ENCODE measurements at regions not wholly inside any gene's neighbourhood (a gene's known extent, or its start where the extent isn't known, plus 50 kb on each side); places are given as distances from the start of the nearest gene placed in this dataset.

DNA sequence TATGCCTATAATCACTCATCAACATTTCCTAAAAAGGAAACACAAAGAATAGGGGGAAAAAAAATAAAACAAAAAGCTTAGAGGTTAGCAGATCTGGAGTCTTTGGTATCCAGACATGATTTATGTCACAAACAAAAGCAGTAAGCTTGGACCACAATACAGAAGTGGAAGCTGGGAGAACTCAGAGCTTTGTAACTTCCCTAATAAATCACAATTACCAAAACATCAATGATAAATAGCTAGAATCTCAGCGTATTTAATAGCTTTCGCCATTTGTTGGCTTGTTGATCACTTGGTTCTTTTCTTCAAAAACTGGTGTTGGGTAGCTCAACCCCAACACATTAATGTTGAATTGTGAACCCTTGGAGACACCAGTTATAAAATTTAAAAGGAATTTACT lies 392.5 kb downstream of the IRS1 start:
- H3K27ac ChIP-seq (ENCODE audit: low read depth, low read length, poor library complexity, severe bottlenecking), result no peak overlapping the region
- no peak for DNase-seq (ENCODE audit: low spot score)
- no peaks in the 10 kb centered on the region for H3K9me3 ChIP-seq (ENCODE audit: low read depth, low read length, poor library complexity, severe bottlenecking)
- ChIA-PET POLR2A (ENCODE audit: low non-redundant PET) (no interaction called here), CTCF (no interaction called here)
- no TSS peak for BruUV-seq (replicated peaks)
- intact Hi-C loops (cut with micrococcal nuclease; ENCODE audit: unreplicated experiment), result no loop called here
- H3K4me1 ChIP-seq (ENCODE audit: insufficient read depth, low read length, poor library complexity, severe bottlenecking), result peaks cover 30% of the 10 kb centered on the region
- no peaks in the 10 kb centered on the region for H3K27me3 ChIP-seq (replicated peaks; ENCODE audit: insufficient read depth, low read depth, low read length, poor library complexity)
- no peak for TF ChIP-seq EZH2 (IDR thresholded peaks at IDR 0.05; ENCODE audit: borderline replicate concordance, low read depth, low read length, poor library complexity, severe bottlenecking)
- TF ChIP-seq, protein P1, sequence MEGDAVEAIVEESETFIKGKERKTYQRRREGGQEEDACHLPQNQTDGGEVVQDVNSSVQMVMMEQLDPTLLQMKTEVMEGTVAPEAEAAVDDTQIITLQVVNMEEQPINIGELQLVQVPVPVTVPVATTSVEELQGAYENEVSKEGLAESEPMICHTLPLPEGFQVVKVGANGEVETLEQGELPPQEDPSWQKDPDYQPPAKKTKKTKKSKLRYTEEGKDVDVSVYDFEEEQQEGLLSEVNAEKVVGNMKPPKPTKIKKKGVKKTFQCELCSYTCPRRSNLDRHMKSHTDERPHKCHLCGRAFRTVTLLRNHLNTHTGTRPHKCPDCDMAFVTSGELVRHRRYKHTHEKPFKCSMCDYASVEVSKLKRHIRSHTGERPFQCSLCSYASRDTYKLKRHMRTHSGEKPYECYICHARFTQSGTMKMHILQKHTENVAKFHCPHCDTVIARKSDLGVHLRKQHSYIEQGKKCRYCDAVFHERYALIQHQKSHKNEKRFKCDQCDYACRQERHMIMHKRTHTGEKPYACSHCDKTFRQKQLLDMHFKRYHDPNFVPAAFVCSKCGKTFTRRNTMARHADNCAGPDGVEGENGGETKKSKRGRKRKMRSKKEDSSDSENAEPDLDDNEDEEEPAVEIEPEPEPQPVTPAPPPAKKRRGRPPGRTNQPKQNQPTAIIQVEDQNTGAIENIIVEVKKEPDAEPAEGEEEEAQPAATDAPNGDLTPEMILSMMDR (conservative IDR thresholded peaks at IDR 0.05; ENCODE audit: low read depth, low read length), result no peak
- no peak overlapping the region for H3K4me3 ChIP-seq (ENCODE audit: low read depth, low read length, poor library complexity, severe bottlenecking)
- no peaks in the 10 kb centered on the region for H3K36me3 ChIP-seq (ENCODE audit: insufficient read depth, low read length, poor library complexity, severe bottlenecking)

DNA sequence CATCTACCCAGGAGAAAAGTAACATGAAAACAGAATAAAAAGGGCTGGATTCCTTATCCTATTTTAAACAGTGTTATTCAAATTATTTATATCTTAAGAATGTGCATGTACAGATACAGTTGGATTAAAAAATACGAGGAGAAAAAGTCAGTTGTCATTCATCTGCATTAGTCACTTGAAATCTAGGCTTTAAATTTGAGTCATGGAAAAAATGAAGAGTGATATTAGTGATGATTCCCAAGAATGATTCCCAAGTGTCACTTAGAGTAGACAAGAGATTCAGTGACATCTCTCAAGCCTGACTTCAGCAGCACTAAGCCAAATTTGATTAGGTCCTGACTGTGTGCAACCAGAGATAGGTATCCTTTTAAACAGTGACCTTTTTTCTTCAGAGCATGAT lies 394.2 kb downstream of the IRS1 start:
- no TSS peak for BruUV-seq (replicated peaks)
- no peak for DNase-seq (ENCODE audit: low spot score)
- Histone ChIP-seq H3K27me3 (replicated peaks; ENCODE audit: insufficient read depth, low read depth, low read length, poor library complexity) (no peaks in the 10 kb centered on the region), H3K9me3 (ENCODE audit: low read depth, low read length, poor library complexity, severe bottlenecking) (no peaks in the 10 kb centered on the region), H3K4me1 (ENCODE audit: insufficient read depth, low read length, poor library complexity, severe bottlenecking) (peaks cover 30% of the 10 kb centered on the region), H3K27ac (ENCODE audit: low read depth, low read length, poor library complexity, severe bottlenecking) (no peak overlapping the region), H3K4me3 (ENCODE audit: low read depth, low read length, poor library complexity, severe bottlenecking) (no peak overlapping the region), H3K36me3 (ENCODE audit: insufficient read depth, low read length, poor library complexity, severe bottlenecking) (no peaks in the 10 kb centered on the region)
- ChIA-PET POLR2A (ENCODE audit: low non-redundant PET) (no interaction called here), CTCF (no interaction called here)
- intact Hi-C loops (cut with micrococcal nuclease; ENCODE audit: unreplicated experiment), result no loop called here
- TF ChIP-seq, protein P1 (conservative IDR thresholded peaks at IDR 0.05; ENCODE audit: low read depth, low read length), result no peak
- TF ChIP-seq EZH2 (IDR thresholded peaks at IDR 0.05; ENCODE audit: borderline replicate concordance, low read depth, low read length, poor library complexity, severe bottlenecking), result no peak

DNA sequence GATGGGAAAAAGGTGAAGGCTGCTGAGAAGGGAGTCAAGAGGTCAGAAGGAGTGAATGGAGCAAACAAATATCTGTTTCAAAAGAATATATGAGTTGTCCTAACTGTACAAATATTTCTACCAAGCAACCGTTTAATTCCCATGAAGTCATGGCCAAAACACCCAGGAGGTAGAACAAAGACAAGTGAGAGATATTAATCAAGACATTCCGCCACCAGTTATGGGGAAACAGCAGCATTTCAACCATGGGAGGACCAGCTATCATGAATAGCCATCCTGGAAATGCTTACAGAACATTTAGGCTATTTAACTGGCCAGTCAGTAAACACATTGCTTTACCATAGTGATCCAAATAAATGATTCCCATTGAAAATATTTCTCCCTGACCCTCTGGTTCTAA lies 396.3 kb downstream of the IRS1 start:
- CTCF ChIA-PET, result no interaction called here
- H3K36me3 ChIP-seq (ENCODE audit: insufficient read depth, low read length, poor library complexity, severe bottlenecking), result no peaks in the 10 kb centered on the region
- H3K27me3 ChIP-seq (replicated peaks; ENCODE audit: insufficient read depth, low read depth, low read length, poor library complexity), result no peaks in the 10 kb centered on the region
- intact Hi-C loops (cut with micrococcal nuclease; ENCODE audit: unreplicated experiment), result no loop called here
- POLR2A ChIA-PET (ENCODE audit: low non-redundant PET), result no interaction called here
- H3K9me3 ChIP-seq (ENCODE audit: low read depth, low read length, poor library complexity, severe bottlenecking), result no peaks in the 10 kb centered on the region
- H3K4me3 ChIP-seq (ENCODE audit: low read depth, low read length, poor library complexity, severe bottlenecking), result no peak overlapping the region
- H3K27ac ChIP-seq (ENCODE audit: low read depth, low read length, poor library complexity, severe bottlenecking), result no peak overlapping the region
- H3K4me1 ChIP-seq (ENCODE audit: insufficient read depth, low read length, poor library complexity, severe bottlenecking), result peaks cover 21% of the 10 kb centered on the region
- BruUV-seq (replicated peaks), result no TSS peak
- DNase-seq (ENCODE audit: low spot score), result no peak
- TF ChIP-seq EZH2 (IDR thresholded peaks at IDR 0.05; ENCODE audit: borderline replicate concordance, low read depth, low read length, poor library complexity, severe bottlenecking), result no peak
- TF ChIP-seq, protein P1 (conservative IDR thresholded peaks at IDR 0.05; ENCODE audit: low read depth, low read length), result no peak

Measured in A673 (cell line).